OCI-LY3 (cell line): ENCODE measurements at regions not wholly inside any gene's neighbourhood (a gene's known extent, or its start where the extent isn't known, plus 50 kb on each side); places are given as distances from the start of the nearest gene placed in this dataset.

Experiments used
- CTCF ChIP-seq: fragments of 200-600, 300-600 bp; sonication (generic); IDR thresholded peaks from 2 replicates; pipeline ENCODE4 v1.5.1; 2014; ENCODE audit warnings: antibody characterized with exemption, low read length, low read depth
- EZH2phosphoT487 ChIP-seq: fragments of 200-600 bp; shearing (Covaris generic); IDR thresholded peaks from 2 replicates; pipeline ENCODE4 v1.6.1; 2018; ENCODE audit warnings: antibody characterized with exemption, mixed run types, low read depth

- TF ChIP-seq CTCF (no peak), EZH2phosphoT487 (no peak)
Observed at GRCh38 chr3:82002491-82002890, 241.0 kb upstream of the GBE1 start.
